HFF-Myc (cell line): ENCODE measurements at regions not wholly inside any gene's neighbourhood (a gene's known extent, or its start where the extent isn't known, plus 50 kb on each side); places are given as distances from the start of the nearest gene placed in this dataset.

ENCODE experiments used
- DNase-seq: peaks from one replicate; pipeline ENCODE4 v3.0.0-alpha.2; 2011; ENCODE audit warnings: low read depth; ENCODE audit errors: extremely low read depth
- H3K4me3 ChIP-seq: replicated peaks from 2 replicates; pipeline ENCODE4 v1.5.1; 2011; ENCODE audit warnings: low read depth, mild to moderate bottlenecking, control low read depth, low read length
- CTCF ChIP-seq: IDR thresholded peaks from 2 replicates; pipeline ENCODE4 v1.5.1; 2012; ENCODE audit warnings: mild to moderate bottlenecking, low read depth, low read length, control low read depth; ENCODE audit errors: missing control alignments

- TF ChIP-seq CTCF = no peak
- no peak for DNase-seq
- no peak overlapping the region for H3K4me3 ChIP-seq
Measured at GRCh38 chr17:62866471-62866870, 58.4 kb upstream of the MARCHF10 start.

- no peak overlapping the region for H3K4me3 ChIP-seq
- TF ChIP-seq CTCF = no peak
Measured at GRCh38 chr17:62865586-62865985, 57.5 kb upstream of the MARCHF10 start.

GRCh38 chr17:62862251-62862650 lies 54.1 kb upstream of the MARCHF10 start:
- no peak for DNase-seq
- no peak for TF ChIP-seq CTCF
- no peak overlapping the region for H3K4me3 ChIP-seq

More at GRCh38 chr17:62865586-62865985, 57.5 kb upstream of the MARCHF10 start:
- no peak for DNase-seq

- H3K4me3 ChIP-seq = no peak overlapping the region
- TF ChIP-seq CTCF = no peak
- DNase-seq = no peak
Measured at GRCh38 chr17:62860962-62861873, 53.1 kb upstream of the MARCHF10 start.

- no peak overlapping the region for H3K4me3 ChIP-seq
- DNase-seq = no peak
- no peak for TF ChIP-seq CTCF
Measured at GRCh38 chr17:62859146-62859545, 51.0 kb upstream of the MARCHF10 start.
